ENCODE measurements at regions not wholly inside any gene's neighbourhood (a gene's known extent, or its start where the extent isn't known, plus 50 kb on each side); places are given as distances from the start of the nearest gene placed in this dataset.

DNA sequence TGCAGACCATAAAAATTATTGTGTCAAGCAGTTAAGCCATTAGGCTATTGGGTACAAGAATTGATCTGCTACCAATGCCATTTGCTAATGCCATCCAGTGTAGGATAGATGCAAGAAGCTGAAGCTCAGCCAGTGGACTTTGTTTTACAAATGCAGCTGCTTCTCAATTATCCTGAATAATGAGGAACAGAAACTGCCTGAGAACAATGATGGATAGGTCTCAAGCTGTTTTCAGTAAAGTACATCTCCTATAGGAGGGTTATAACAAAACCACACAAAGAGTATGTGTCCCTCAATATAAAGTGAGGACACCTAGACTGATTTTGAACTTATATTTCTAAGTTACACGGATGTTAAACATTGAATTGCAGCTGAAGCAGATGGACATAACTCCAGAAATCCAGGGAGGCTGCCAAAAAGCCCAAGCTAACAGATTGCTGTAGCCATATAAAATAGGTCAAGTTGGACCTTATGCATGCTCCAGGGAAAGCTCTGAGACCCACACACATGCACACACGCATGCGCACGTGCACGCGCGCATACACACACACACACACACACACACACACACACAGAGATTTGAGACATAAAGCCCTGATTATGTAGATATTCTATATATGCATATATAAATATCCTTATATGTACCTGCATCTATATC, 482.7 kb upstream of the CD180 start:
- H3K4me3 ChIP-seq: no peak overlapping the region
- H3K27ac ChIP-seq: no peak overlapping the region
- no peak for ATAC-seq (ENCODE audit: insufficient number of reproducible peaks, low FRiP score, low read depth)
- H3K9me3 ChIP-seq: no peaks in the 10 kb centered on the region
- no peaks in the 10 kb centered on the region for H3K36me3 ChIP-seq
- DNase-seq (ENCODE audit: low spot score): no peak
- H3K27me3 ChIP-seq (replicated peaks; ENCODE audit: insufficient read depth): no peaks in the 10 kb centered on the region
- H3K4me1 ChIP-seq (ENCODE audit: control insufficient read depth in 1 of 2, low read depth in 2 of 2): peaks cover 5 to 6% of the 10 kb centered on the region in 2 donors
- TF ChIP-seq, protein P1, sequence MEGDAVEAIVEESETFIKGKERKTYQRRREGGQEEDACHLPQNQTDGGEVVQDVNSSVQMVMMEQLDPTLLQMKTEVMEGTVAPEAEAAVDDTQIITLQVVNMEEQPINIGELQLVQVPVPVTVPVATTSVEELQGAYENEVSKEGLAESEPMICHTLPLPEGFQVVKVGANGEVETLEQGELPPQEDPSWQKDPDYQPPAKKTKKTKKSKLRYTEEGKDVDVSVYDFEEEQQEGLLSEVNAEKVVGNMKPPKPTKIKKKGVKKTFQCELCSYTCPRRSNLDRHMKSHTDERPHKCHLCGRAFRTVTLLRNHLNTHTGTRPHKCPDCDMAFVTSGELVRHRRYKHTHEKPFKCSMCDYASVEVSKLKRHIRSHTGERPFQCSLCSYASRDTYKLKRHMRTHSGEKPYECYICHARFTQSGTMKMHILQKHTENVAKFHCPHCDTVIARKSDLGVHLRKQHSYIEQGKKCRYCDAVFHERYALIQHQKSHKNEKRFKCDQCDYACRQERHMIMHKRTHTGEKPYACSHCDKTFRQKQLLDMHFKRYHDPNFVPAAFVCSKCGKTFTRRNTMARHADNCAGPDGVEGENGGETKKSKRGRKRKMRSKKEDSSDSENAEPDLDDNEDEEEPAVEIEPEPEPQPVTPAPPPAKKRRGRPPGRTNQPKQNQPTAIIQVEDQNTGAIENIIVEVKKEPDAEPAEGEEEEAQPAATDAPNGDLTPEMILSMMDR (IDR thresholded peaks at IDR 0.05): no peak

DNA sequence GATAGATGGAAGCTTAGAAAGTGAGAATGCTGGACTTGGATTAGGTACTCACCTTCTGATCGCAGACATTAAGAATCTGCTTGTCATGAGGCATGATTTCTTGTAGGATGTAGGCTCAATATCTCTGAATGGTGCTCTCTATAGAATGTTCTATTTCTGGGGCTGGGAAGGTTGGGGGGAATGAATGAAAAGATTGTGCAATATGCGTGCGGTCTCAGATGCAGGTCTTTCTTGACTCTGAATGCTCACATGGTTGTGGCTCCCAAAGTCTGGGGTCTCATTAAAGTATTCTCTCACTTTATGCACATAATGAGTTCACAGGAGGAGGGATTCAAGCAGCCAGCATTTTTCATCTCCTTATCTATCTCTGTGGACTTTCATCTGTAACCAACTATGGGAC, 482.0 kb upstream of the CD180 start:
- no peaks in the 10 kb centered on the region for H3K9me3 ChIP-seq
- no peak for ATAC-seq (ENCODE audit: insufficient number of reproducible peaks, low FRiP score, low read depth)
- TF ChIP-seq, protein P1 (IDR thresholded peaks at IDR 0.05): no peak
- no peak for DNase-seq (ENCODE audit: low spot score)
- H3K36me3 ChIP-seq: no peaks in the 10 kb centered on the region
- peaks cover 6 to 12% of the 10 kb centered on the region in 2 donors for H3K4me1 ChIP-seq (ENCODE audit: control insufficient read depth in 1 of 2, low read depth in 2 of 2)
- no peaks in the 10 kb centered on the region for H3K27me3 ChIP-seq (replicated peaks; ENCODE audit: insufficient read depth)
- H3K27ac ChIP-seq: no peak overlapping the region
- H3K4me3 ChIP-seq: no peak overlapping the region

DNA sequence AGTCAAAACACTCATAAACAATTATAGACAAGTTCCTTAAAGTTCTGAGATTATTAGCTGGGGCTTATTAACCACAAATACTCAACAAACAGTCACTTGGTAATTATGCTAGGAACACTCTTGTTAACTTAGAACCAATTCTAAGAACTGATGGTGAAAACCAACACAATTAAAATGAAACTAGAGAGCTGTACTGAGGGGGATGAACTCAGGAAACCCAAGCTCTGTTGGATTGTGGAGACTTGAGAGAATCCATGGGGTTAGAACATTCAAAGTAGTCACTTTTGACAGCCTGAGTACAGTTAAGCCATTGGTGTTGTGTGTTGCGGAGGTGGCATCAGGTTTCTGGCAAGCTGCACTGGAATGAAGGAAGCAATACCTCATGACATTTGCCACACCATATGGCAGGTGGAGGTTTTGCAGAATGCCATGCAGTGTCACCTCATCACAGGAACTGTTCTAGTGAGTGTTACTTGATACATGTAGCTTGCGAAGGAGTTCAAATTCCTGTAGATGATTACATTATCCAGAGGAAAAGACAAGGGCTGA, 480.9 kb upstream of the CD180 start:
- peaks cover 13 to 22% of the 10 kb centered on the region in 2 donors for H3K4me1 ChIP-seq (ENCODE audit: control insufficient read depth in 1 of 2, low read depth in 2 of 2)
- H3K4me3 ChIP-seq: no peak overlapping the region
- H3K36me3 ChIP-seq: no peaks in the 10 kb centered on the region
- no peaks in the 10 kb centered on the region for H3K27me3 ChIP-seq (replicated peaks; ENCODE audit: insufficient read depth)
- no peak overlapping the region for H3K27ac ChIP-seq
- H3K9me3 ChIP-seq: no peaks in the 10 kb centered on the region
- TF ChIP-seq, protein P1 (IDR thresholded peaks at IDR 0.05): no peak
- no peak for ATAC-seq (ENCODE audit: insufficient number of reproducible peaks, low FRiP score, low read depth)
- DNase-seq (ENCODE audit: low spot score): no peak

DNA sequence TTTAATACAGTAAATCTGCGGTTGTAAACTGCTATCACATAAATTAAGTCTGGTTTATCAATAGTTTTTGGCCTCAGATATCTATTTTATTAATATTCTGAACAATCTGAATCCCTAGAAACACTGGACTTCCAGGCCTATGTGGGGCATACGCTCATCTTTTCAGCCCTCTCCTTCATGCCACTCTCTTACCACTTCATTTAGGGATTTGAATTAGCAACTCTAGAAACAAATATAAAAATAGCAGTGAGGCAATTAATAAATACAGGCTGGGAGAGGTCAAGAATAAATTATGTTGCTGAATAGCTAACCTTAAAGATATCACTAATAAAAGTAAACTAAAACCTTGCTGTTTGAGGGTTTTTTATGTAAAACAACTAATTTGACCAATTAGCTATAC, 480.3 kb upstream of the CD180 start:
- H3K4me3 ChIP-seq: no peak overlapping the region
- H3K27ac ChIP-seq: no peak overlapping the region
- no peaks in the 10 kb centered on the region for H3K9me3 ChIP-seq
- DNase-seq (ENCODE audit: low spot score) (no peak), ATAC-seq (ENCODE audit: insufficient number of reproducible peaks, low FRiP score, low read depth) (no peak)
- H3K36me3 ChIP-seq: no peaks in the 10 kb centered on the region
- no peaks in the 10 kb centered on the region for H3K27me3 ChIP-seq (replicated peaks; ENCODE audit: insufficient read depth)
- TF ChIP-seq, protein P1 (IDR thresholded peaks at IDR 0.05): no peak
- H3K4me1 ChIP-seq (ENCODE audit: control insufficient read depth in 1 of 2, low read depth in 2 of 2): peaks cover 13 to 25% of the 10 kb centered on the region in 2 donors

DNA sequence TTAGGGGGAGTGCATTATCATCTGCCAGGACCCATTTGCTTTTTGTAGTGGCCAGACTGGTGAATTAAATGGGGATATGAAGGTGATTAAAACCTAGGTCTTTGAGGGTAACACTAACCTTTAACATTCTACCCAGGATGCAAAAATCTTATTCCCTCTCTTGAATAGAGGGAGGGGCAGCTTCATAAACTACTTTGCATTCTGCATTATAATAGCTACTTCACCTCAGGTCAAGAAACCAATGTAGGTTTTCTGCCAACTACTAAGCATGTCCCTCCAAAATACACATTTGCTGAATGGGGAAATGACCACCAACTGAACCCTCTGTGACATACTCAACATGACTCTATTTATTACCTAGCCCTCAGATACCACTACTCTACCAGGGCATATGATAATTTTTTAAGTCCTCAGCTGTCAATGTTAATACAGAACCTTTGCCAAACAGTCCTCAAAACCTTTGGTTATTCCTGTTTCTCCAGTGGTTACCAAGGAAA, 477.6 kb upstream of the CD180 start:
- DNase-seq (ENCODE audit: low spot score): no peak
- ATAC-seq (ENCODE audit: insufficient number of reproducible peaks, low FRiP score, low read depth): no peak
- Histone ChIP-seq H3K27ac (no peak overlapping the region), H3K9me3 (no peaks in the 10 kb centered on the region), H3K27me3 (replicated peaks; ENCODE audit: insufficient read depth) (no peaks in the 10 kb centered on the region), H3K4me1 (ENCODE audit: control insufficient read depth in 1 of 2, low read depth in 2 of 2) (peaks cover 7 to 25% of the 10 kb centered on the region in 2 donors), H3K4me3 (no peak overlapping the region), H3K36me3 (no peaks in the 10 kb centered on the region)
- TF ChIP-seq, protein P1 (IDR thresholded peaks at IDR 0.05): no peak
